Left renal cortex interstitium (tissue), 4 donors: ENCODE measurements at regions not wholly inside any gene's neighbourhood (a gene's known extent, or its start where the extent isn't known, plus 50 kb on each side); places are given as distances from the start of the nearest gene placed in this dataset.
A peak's percentile ranks its signal among the peaks of the same experiment; 100 is the strongest.
"Not testable (repeated sequence)": the region's sequence is repeated elsewhere in the genome, so short reads cannot be mapped to it uniquely, and the experiment has no call there.

Experiments used
- DNase-seq, 4 donors: peaks; one replicate each; pipeline ENCODE4 v3.0.0-alpha.2; 2013; ENCODE audit warnings: low read depth in 4 of 4, low spot score in 2 of 4, missing footprints in 1 of 4

DNA sequence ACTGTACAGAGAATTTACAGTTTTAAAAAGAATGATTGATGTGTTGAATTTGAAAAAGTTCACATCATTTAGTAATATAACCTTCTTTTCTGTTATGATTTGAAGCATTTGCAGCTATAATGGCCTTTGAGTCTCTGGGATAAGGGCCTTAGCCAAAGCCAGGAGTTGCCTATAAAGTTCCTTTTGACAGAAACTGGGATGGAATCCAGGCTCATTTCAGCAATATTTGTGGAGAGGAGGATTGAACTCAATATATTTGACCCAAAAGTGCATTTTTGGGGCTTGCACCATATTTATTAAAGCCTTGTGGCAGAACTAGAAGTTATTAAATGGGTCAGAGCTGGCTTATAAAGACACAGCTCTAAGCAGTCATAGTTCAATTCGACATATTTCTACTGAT, 348.7 kb upstream of the EPHA3 start:
- no peak for DNase-seq

DNA sequence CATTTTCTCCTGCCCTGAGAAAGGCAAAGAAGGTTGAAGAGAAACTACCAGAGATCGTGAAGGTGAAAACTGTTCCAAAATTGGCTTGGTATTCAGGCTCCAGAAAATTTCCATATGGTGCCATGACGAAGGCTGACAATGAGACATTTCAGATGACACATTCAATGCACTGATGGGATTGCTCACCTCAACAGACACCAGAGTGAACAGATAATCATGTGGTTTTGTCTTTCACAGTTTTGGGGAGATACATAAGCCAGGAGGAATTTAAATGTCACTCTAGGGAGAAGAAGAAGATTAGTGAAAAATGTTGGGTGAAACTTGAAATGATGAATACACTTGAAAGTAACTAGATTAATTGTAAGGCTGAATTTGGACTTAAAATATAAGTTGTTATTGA, 339.7 kb upstream of the EPHA3 start:
- DNase-seq = no peak

DNA sequence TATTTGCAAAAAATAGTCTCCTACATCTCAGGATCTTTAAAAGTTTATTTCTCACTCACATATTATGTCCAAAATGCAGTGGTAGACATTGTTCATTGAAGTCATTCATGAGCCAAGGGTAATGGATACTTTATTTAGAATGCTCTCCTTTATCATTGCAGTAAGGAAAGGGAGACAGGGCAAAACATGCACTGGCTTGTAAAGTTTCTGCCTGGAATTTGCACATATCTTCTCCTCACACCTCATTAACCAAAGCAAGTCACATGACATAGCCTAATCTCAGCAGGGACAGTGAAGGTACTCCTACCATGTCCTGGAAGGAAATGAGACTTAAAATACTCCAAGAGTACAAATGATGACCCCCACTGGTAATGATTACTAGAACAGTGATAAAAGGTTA, 333.7 kb upstream of the EPHA3 start:
- no peak for DNase-seq

DNA sequence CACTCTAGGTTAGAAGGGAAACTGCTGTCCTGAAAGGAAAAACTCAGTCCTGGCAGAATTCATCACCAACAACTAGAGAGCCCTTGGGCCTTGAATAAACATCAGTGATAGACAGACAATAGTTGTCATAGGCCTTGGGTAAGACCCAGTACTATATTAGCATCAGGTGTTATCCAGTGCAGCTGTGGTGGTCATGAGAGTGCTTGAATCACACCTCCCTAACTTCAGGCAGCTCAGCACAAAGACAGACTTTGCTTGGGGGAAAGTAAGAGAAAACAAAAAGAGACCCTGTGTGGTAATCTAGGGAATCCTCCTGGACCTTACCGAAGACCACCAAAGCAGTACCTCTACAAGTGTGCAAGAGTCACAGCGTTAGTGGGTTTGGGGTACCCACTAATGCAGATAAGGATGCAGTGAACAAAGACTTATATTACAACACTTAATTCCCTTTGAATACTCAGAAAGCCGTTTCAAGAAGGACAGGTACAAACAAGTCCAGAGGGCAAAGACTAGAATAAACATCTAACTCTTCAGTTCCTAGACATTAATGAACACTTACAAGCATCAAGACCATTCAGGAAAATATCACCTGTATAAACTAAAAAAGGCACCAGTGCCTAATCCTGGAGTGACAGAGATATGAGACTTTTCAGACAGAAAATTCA, 332.3 kb upstream of the EPHA3 start:
- no peak for DNase-seq

DNA sequence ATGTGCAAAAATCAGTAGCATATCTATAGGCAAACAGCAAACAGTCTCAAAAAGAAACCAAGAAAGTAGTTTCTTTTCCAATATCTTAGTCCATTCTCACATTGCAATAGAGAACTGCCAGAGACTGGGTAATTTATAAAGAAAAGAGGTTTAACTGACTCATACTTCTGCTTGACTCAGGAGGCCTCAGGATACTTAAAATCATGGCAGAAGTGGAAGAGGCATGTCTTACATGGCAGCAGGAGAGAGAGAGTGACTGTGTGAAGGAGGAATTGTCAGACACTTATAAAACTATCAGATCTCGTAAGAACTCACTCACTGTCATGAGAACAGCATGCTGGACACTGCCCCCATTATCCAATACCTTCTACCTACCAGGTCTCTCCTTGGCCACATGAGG, 327.9 kb upstream of the EPHA3 start:
- no peak for DNase-seq

DNA sequence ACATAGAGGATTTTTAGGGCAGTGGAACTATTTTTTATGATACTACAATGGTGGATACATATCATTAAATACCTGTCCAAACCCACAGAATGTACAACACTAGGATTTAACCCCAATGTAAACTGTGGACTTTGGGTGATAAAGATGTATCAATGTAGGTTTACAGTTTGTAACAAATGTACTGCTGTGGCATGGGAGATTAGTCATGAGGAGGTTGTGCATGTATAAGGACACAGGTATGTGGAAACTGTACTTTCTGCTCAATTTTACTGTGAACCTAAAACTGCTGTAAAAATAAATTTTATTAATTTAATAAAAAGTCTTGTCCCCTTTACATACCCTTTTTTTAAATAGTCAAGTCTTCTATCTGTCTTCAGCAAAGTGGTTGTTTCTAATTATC, 322.5 kb upstream of the EPHA3 start:
- no peak for DNase-seq

DNA sequence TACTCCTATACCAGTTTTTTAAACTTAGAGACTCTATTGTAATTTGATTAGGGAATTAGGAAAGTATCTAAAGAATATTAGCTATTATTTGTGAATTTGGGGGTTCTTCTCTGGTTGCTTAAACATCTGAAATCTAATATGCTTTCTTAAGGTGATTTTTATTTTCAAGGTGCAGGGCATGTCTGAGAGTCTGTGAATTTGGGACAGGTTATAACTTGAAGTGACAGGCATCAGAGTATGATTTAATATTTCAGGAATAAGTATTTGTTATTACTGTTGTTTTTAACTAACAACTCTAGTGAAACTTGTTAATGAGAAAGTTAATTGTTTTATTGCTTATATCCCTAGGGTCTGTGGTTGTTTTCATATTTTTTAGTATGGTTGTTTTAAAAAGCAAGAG, 321.6 kb upstream of the EPHA3 start:
- DNase-seq = no peak

DNA sequence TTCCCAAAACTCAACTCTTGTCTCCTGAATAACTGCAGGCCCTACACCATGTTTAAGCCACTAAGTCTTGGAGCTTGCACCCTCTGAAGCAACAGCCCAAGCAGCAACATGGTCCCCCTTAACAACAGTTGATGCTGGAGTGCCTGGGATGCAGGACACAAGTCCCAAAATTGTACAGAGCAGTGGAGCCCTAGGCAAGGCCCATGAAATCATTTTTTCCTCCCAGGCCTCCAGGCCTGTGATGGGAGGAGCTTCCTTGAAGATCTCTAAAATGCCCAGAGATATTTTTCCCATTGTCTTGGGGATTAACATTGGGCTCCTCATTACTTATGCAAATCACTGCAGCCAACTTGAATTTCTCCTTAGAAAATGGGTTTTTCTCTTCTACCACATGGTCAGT, 311.9 kb upstream of the EPHA3 start:
- no peak for DNase-seq

DNA sequence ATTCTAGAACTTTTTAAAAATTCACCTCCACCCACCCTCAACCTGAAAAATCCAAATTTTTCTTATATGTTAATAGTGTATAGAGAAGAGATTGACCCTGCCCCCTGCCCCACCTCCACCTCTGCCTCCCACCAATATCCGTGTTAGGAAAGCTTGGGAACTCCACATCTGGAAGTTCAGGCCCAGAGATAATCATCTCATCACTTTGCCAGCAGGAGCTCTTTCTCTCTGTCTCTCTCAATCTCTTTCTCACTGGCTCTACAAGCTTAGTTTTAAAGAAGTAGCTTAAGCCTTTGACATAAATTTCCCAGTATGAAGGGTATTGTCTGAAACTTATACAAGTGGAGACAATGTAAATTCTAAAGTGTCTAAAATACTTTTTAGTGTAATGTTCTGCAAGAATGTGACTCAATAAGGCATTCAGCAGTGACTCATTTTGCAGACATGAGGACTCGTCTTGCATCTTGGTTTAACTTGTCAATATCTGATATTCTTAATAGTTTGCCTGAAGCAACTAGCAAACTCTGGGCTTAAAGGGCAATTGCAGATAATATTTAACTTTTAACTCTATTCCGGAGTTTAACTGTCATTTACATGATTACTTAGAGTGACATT, 299.8 kb upstream of the EPHA3 start:
- no peak for DNase-seq

DNA sequence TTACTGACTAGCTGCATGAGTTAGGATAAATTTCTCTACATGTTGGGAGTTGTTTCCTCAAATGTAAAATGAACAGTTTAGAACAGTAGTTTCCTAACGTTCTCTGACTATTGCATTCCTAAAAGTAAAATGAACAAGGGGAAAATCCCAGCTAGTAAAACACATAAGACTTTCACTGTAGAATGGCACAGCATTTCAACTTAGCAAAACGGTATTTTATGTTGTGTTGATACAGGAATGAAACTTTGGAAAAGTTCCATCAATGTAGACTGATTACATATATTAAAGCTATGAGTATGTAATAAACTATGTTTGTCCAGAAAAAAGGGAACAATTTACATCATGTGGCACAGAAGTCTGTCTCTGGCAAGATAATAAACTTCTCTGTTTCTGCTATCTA, 297.4 kb upstream of the EPHA3 start:
- no peak for DNase-seq

DNA sequence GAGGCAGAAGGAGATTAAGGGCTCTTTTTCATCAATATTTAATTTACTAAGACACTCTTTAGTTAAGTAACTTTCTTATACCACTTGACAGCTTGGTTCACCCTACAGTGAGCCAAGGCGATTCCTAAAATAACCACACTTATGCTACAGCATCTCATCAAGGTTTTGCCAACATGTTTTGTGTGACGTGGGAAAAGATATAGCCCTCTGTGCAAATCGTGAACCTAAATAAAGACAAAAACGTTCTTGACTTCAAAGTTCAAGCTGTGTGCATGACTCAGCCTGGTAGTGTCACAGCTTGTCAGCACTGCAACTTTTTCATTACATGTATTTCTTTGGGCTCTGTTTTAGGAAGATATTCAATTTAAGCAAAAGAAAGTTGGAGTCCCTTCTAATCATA, 297.0 kb upstream of the EPHA3 start:
- no peak for DNase-seq

DNA sequence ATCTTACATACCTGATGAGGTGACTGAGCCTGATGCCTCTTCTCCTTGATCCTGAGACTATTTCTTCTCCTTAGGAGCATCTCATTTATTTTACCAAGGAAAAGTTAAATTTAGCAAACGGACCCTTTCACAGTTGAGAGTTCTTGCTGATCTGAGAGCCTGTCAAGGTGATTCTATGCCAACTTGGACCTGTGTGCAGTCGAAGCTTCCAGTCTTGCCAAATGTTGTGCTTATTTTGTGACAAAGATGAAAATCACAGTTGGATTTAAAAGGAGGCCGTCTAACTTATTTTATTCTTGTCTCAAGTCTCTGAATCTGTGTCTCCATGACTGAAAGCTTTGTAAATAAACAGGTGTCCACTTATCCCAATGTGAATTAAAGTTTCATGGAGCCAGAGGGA, 296.3 kb upstream of the EPHA3 start:
- no peak for DNase-seq

DNA sequence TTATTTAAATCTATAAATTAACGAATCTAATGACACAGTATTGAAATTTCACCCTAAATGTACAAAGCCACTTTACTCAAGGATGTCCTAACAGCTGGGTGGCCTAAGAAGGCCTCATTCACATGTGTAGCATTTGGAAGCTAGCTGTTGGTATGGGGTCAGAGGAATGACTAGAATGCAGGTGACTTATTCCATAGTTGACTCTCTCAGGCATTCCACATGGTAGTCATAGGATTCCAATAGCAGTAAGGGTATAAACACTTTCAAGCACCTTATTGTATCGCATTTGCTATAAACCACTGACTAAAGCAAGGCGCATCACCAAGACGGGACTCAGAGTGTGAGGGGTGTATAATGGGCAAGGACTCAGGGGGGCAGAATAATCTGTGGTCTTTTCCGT, 294.8 kb upstream of the EPHA3 start:
- DNase-seq = no peak

DNA sequence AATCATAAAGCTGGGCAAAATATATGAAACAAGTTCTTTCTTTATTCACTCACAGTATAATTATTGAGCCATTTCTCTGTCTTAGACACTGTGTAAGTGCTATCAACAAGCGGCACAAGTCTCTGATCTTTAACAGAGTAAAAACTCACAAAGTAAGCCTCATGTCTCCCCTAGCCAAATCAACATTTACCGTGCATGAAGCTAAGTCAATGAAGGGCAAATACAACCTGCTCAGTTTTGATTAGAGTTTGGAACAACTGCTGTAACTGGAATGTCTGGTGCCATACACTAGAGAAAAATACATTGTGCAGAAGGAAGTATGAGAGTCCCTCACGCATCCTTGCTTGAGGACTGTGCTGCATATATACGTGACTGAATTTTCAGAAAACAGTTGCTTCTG, 291.0 kb upstream of the EPHA3 start:
- no peak for DNase-seq

DNA sequence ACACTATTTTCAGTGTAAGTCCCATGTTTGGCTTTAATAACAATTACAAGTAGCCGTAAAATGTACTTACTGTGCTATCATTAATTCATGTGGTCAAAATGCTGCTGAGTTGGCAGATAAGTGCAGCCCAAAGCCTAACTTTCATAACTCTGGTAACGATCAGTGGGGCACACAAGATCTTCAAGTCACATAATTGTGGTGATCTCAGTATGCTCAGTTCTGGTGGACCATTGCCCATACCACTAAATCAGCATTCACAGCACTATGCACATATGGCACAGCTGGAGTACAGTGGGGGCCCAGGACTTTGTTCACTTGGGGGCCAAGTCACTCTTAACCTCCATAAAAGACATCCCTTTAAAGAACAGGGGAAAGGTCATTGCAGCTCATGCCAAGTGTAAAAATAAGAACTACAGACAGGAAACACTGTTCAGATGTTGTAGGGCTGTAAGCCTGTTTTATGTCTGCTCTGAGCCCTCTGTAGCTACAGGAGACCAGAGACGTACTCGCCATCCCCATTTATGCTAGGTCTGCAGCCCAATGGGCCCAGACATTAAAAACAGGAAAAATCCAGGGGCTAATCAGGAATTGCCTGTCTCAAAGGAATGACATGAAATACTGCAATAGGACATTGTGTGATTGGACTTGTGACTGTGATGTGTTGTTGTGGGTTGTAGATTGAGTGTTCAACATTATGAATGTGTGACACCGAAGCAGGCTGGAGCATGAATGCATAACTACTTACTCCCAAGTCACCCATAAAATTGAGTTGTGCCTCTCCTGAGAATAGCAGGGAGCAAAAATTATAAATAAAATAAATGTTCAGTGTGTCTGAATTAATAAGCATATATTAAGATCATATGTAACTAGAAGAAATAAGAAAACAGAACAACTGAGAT, 282.5 kb upstream of the EPHA3 start:
- peak in 1 of 4 donors; percentile 13 for DNase-seq

DNA sequence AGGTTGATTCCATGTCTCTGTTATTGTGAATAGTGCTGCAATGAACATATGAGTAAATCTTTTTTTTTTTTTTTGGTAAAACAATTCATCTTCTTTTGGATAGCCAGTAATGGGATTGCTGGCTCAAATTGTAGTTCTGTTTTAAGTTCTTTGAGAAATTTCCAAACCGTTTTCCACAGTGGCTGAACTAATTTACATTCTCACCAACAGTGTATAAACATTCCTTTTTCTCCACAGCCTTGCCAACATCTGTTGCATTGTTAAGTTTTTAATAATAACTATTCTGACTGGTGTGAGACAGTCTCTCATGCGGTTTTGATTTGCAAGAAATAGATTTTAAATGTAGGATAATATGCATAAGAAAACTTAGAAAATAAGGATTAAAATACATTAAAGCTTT, 279.0 kb upstream of the EPHA3 start:
- no peak for DNase-seq

DNA sequence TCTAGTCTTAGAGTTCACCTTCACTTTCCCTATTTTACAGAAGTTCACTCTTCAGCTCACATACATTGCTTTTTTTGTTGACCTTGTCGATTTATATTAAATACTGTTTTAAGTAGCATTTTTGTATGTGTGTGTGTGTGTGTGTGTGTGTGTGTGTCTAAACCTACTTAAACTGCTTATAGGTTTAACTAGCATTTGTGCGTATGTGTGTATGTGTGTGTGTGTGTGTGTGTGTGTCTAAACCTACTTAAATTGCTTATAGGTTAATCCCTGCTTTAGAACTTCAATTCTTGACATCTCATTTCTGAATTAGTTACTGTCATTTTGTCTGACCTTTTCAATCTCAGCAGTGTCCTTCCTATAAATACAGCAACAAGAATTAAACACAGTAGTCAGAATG, 254.8 kb upstream of the EPHA3 start:
- DNase-seq = no peak

DNA sequence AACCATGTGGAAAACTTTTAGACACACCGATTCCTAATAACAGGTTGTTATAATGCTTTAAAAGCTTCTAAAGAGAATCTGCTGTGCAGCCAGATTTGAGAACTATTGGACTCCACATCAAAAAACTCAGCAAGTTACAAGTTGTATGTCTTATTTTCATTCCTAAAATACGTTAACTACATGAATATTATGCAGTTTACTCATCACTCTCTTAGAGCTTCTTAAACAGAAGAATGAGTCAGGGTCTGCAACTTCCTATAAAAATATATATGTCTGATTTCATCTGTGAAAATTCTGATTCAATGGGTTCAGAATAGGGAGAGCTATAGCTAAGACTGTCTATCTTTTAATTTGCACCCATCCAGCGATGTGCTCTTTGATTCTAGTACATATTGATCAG, 244.2 kb upstream of the EPHA3 start:
- no peak for DNase-seq

DNA sequence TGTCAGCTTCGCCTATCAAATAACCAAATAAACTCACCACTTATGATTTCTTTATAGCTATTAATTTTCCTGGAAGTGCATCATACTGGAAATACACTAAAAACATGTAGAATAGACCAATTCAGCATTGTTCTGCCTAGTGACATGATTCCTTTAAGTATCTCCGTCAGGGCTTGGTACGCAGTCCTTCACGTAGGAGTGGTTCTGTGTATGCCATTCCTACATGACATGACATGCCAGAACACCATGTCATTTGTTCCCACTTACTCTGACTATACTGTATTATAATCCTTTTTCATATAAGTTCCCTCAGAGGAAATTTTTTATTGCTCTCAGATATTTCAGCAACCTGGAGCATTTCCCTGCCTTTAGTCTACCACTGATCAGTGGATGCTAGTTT, 230.7 kb upstream of the EPHA3 start:
- DNase-seq = no peak

DNA sequence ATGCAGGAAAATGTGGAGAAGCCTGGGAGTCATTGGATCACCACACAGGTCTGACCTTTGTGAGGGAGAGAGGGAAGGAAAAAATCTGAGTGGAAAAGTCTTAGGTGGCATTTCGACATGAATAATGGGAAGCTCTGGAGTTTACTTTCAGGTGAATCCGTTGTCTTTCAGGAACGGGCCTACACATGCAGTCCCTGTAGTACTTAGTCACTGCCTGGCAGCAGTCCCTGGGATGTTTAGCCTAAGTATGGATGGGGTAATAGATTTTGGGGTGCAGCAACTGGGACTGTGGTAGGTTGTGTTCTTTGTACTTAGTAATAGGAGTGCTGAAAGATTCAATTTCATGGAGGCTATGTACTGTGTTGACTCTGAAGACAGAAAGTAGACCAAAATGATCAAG, 227.5 kb upstream of the EPHA3 start:
- DNase-seq = no peak

DNA sequence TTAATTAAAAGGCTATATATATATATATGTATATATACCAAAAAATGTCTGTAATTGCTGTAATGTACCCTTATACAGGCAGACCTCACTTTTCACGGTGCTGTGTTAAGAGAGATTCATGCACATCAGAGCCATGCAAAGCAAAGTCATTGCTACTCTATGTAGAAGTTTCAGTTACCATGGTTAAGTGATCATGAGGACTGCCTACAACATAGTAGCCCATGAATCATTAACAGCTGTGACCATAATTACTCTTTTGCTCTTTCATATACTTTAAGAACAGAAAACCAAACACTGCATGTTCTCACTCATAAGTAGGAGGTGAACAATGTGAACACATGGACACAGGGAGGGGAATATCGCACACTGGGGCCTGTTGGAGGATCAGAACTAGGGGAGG, 225.3 kb upstream of the EPHA3 start:
- no peak for DNase-seq

DNA sequence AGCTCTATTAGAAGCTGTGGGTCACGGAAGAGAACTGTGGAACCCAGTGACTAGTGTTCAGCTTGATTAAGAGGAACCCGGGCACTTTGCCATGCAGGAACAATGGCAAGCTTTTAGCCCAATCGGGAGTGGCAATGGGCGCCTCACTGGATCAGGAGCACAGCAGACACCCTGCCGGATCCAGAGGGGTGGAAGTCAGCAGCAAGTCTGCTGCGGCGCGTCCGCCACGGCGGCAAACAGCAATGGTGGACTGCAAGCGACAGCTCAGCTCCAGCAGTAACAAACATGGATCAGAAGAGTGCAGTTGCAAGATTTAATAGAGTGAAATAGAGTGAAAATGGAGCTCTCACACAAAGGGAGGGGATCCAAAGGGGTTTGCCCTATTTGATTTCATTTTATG, 220.8 kb upstream of the EPHA3 start:
- DNase-seq = not testable (repeated sequence)
